ENCODE measurements at regions not wholly inside any gene's neighbourhood (a gene's known extent, or its start where the extent isn't known, plus 50 kb on each side); places are given as distances from the start of the nearest gene placed in this dataset.

DNA sequence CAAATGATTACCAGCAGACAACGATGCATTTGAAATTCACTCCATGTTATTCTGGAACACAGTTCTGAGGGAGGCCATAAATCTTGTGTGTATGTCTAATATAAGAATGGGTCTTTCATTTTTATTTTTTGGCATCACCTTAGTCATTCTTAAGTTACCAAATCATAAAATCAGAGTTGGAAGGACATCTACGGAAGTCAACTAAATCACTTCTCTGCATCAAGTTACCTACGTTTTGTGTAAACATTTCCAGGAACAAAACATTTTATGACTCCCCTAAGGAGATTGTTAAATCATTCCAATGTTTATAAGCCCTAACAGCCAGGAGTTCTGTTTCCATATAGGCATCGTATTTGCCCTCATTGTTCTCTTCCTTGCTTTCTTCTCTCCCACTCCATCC, 378.2 kb downstream of the FAM170A start:
- H3K4me2 ChIP-seq (ENCODE audit: low read depth, low read length): no peak overlapping the region
- CTCF ChIA-PET (ENCODE audit: low intra/inter-chr PET ratio, low total read pairs): no interaction called here

More for the DNA sequence above, 378.2 kb downstream of the FAM170A start:
- Histone ChIP-seq H3K27me3 (ENCODE audit: control insufficient read depth in 1 of 2, insufficient read depth in 2 of 2, low read length in 2 of 2) (no peaks in the 10 kb centered on the region), H3K79me2 (ENCODE audit: insufficient read depth, low read length) (no peaks in the 10 kb centered on the region), H3K4me1 (ENCODE audit: insufficient read depth, low read length) (no peaks in the 10 kb centered on the region), H3K27ac (ENCODE audit: extremely low read length, insufficient read depth, low read length) (no peak overlapping the region), H4K20me1 (ENCODE audit: insufficient read depth, low read length) (no peaks in the 10 kb centered on the region), H2AFZ (ENCODE audit: low read length) (no peak overlapping the region), H3K4me3 (replicated peaks in 1 of 3; ENCODE audit: insufficient read depth in 1 of 3, low read depth in 2 of 3, low read length in 3 of 3) (no peak overlapping the region), H3K9me3 (ENCODE audit: low read length) (no peaks in the 10 kb centered on the region), H3K36me3 (replicated peaks in 1 of 2; ENCODE audit: control insufficient read depth in 1 of 2, insufficient read depth in 2 of 2, low read length in 2 of 2) (no peaks in the 10 kb centered on the region), H3K9ac (ENCODE audit: insufficient read depth, low read depth, low read length) (no peak overlapping the region)
- POLR2A ChIA-PET: no interaction called here
- no peak for ATAC-seq
- intact Hi-C loops (cut with micrococcal nuclease; ENCODE audit: unreplicated experiment) (no loop called here), in situ Hi-C loops (cut with HindIII; ENCODE audit: extremely low pct_ligation_motif_present, low pct_unique_long_range_greater_than_20kb) (no loop called here)
- no peak for DNase-seq (ENCODE audit: low spot score)
- FAIRE-seq: no peak
- 15% methylated on average over 4 of the region's 4 CpGs for WGBS (ENCODE audit: low lambda C conversion rate)
- BruUV-seq (replicated peaks): no TSS peak
- TF ChIP-seq NFYC (CRISPR knock-in tag; IDR thresholded peaks at IDR 0.05) (no peak), NFRKB (IDR thresholded peaks at IDR 0.05) (no peak), SSRP1 (CRISPR knock-in tag; IDR thresholded peaks at IDR 0.05) (no peak), KIAA2018 (CRISPR knock-in tag; IDR thresholded peaks at IDR 0.05; ENCODE audit: borderline replicate concordance) (no peak), ZNF326 (CRISPR knock-in tag; IDR thresholded peaks at IDR 0.05; ENCODE audit: borderline replicate concordance) (no peak), SP140L (CRISPR knock-in tag; IDR thresholded peaks at IDR 0.05; ENCODE audit: borderline replicate concordance) (no peak), ZNF251 (CRISPR knock-in tag; IDR thresholded peaks at IDR 0.05) (no peak), TBL1XR1 (IDR thresholded peaks at IDR 0.05; ENCODE audit: borderline replicate concordance, low read length, partially characterized antibody) (no peak), NR3C1 (CRISPR knock-in tag; IDR thresholded peaks at IDR 0.05) (no peak), REL (CRISPR knock-in tag; conservative IDR thresholded peaks at IDR 0.05) (no peak), CHCHD3 (CRISPR knock-in tag; IDR thresholded peaks at IDR 0.05) (no peak), ZNF253 (CRISPR knock-in tag; IDR thresholded peaks at IDR 0.05; ENCODE audit: borderline replicate concordance) (no peak), MYC (CRISPR knock-in tag; IDR thresholded peaks at IDR 0.05; ENCODE audit: borderline replicate concordance) (no peak), ZNF570 (CRISPR knock-in tag; IDR thresholded peaks at IDR 0.05; ENCODE audit: borderline replicate concordance) (no peak), IRF1 (CRISPR knock-in tag; IDR thresholded peaks at IDR 0.05; ENCODE audit: low read depth) (no peak), ZNF790 (CRISPR knock-in tag; IDR thresholded peaks at IDR 0.05; ENCODE audit: borderline replicate concordance) (no peak), ZNF569 (CRISPR knock-in tag; IDR thresholded peaks at IDR 0.05; ENCODE audit: borderline replicate concordance) (no peak), ZNF335 (CRISPR knock-in tag; IDR thresholded peaks at IDR 0.05) (no peak), STAG1 (CRISPR knock-in tag; IDR thresholded peaks at IDR 0.05) (no peak)

Measured in HepG2 (cell line).